ENCODE measurements at regions not wholly inside any gene's neighbourhood (a gene's known extent, or its start where the extent isn't known, plus 50 kb on each side); places are given as distances from the start of the nearest gene placed in this dataset.

DNA sequence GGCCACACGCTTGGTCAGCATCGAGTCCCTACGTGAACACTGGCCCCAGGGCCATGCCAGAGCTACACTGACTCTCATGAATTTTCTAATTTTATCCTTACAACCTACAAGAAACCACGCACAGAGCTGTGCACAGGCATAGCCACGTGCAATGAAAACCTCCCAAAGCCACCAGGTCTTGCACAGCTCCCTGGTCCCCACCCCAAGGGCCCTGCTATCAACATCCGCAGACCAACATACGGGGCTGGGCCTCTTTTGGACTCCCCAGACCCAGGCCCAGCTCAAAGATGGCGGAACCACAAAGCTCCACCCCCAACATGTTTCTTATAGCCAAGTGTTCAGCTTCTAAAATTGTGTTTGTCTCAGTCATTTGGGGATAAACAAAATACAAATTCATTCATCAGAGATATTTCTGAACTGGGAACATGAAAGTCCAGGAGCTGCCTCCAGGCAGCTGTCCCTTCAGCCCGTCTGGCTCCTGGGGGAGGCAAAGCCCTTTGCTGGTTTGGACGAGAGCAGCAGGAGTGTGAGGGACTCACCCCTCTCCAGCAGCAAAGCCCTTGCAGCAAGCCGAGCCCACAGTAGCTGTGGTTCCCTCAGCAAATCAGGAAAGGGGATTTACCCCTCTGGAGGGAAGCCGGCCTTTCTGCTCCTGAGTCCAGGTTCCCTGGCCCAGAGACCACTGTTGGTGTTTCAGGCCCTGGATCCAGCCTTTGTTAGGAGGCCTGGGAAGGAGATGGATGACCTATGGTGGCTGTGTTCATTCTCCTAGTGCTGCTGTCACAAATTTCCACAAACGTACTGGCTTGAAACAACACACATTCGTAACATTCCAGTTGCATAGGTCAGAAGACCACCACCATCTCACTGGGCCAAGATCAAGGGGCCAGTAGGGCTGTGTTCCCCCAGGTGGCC is 75.1 kb downstream of the OAT start:
- Histone ChIP-seq H3K36me3 (ENCODE audit: control insufficient read depth, insufficient read depth, low read length) (no peaks in the 10 kb centered on the region), H3K27me3 (ENCODE audit: control insufficient read depth, insufficient read depth, low read length) (no peaks in the 10 kb centered on the region), H3K27ac (ENCODE audit: low read length) (no peak overlapping the region), H3K9me3 (ENCODE audit: control insufficient read depth, insufficient read depth, low read length) (no peaks in the 10 kb centered on the region), H3K4me3 (ENCODE audit: low read length) (no peak overlapping the region), H3K4me1 (ENCODE audit: control insufficient read depth, insufficient read depth, low read length) (peaks cover 30% of the 10 kb centered on the region)
- DNase-seq (no peak), ATAC-seq (no peak)
- intact Hi-C loops (cut with micrococcal nuclease), result no loop called here
- no peak overlapping the region for H3K4me3 Mint-ChIP-seq
- peaks cover 0 to 3% of the 10 kb centered on the region in 2 donors for H3K27me3 Mint-ChIP-seq (ENCODE audit: low read depth in 2 of 2)
- H3K9me3 Mint-ChIP-seq, result no peaks in the 10 kb centered on the region
- H3K27ac Mint-ChIP-seq, result peak overlapping the region in 1 of 2 donors; percentile 76
- H3K4me1 Mint-ChIP-seq, result peaks cover 7 to 29% of the 10 kb centered on the region in 2 donors
- 86% methylated on average over 14 of the region's 14 CpGs for WGBS (ENCODE audit: insufficient coverage)
- no peaks in the 10 kb centered on the region for H3K36me3 Mint-ChIP-seq
- TF ChIP-seq, protein P1, sequence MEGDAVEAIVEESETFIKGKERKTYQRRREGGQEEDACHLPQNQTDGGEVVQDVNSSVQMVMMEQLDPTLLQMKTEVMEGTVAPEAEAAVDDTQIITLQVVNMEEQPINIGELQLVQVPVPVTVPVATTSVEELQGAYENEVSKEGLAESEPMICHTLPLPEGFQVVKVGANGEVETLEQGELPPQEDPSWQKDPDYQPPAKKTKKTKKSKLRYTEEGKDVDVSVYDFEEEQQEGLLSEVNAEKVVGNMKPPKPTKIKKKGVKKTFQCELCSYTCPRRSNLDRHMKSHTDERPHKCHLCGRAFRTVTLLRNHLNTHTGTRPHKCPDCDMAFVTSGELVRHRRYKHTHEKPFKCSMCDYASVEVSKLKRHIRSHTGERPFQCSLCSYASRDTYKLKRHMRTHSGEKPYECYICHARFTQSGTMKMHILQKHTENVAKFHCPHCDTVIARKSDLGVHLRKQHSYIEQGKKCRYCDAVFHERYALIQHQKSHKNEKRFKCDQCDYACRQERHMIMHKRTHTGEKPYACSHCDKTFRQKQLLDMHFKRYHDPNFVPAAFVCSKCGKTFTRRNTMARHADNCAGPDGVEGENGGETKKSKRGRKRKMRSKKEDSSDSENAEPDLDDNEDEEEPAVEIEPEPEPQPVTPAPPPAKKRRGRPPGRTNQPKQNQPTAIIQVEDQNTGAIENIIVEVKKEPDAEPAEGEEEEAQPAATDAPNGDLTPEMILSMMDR (IDR thresholded peaks at IDR 0.05), result no peak

DNA sequence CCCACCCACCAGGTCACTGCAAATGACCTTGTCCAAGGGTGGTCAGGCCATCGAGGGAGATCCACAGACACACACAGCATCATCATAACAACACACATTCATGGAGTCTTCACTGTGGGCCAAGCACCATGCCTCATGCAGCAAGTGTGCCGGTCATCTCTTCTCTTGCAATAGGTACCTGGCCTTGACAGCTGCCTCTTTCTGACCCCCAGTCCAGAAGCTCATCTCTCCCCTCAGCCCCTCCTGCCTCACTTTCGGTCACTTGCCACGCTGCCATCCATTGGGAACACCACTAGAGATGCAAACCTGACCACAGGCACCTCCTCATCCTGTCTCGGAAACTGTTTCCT is 75.9 kb downstream of the OAT start:
- ATAC-seq (no peak), DNase-seq (no peak)
- intact Hi-C loops (cut with micrococcal nuclease), result no loop called here
- H3K27me3 Mint-ChIP-seq (ENCODE audit: low read depth in 2 of 2), result peaks cover 0 to 2% of the 10 kb centered on the region in 2 donors
- Histone ChIP-seq H3K4me1 (ENCODE audit: control insufficient read depth, insufficient read depth, low read length) (peaks cover 30% of the 10 kb centered on the region), H3K27ac (ENCODE audit: low read length) (no peak overlapping the region), H3K27me3 (ENCODE audit: control insufficient read depth, insufficient read depth, low read length) (no peaks in the 10 kb centered on the region), H3K4me3 (ENCODE audit: low read length) (no peak overlapping the region), H3K36me3 (ENCODE audit: control insufficient read depth, insufficient read depth, low read length) (no peaks in the 10 kb centered on the region), H3K9me3 (ENCODE audit: control insufficient read depth, insufficient read depth, low read length) (no peaks in the 10 kb centered on the region)
- WGBS (ENCODE audit: insufficient coverage), result 93% methylated on average over 5 of the region's 5 CpGs
- no peak overlapping the region for H3K4me3 Mint-ChIP-seq
- no peaks in the 10 kb centered on the region for H3K36me3 Mint-ChIP-seq
- TF ChIP-seq, protein P1 (IDR thresholded peaks at IDR 0.05), result no peak
- peaks cover 7 to 29% of the 10 kb centered on the region in 2 donors for H3K4me1 Mint-ChIP-seq
- H3K27ac Mint-ChIP-seq, result peak overlapping the region in 1 of 2 donors; percentile 76
- H3K9me3 Mint-ChIP-seq, result no peaks in the 10 kb centered on the region

DNA sequence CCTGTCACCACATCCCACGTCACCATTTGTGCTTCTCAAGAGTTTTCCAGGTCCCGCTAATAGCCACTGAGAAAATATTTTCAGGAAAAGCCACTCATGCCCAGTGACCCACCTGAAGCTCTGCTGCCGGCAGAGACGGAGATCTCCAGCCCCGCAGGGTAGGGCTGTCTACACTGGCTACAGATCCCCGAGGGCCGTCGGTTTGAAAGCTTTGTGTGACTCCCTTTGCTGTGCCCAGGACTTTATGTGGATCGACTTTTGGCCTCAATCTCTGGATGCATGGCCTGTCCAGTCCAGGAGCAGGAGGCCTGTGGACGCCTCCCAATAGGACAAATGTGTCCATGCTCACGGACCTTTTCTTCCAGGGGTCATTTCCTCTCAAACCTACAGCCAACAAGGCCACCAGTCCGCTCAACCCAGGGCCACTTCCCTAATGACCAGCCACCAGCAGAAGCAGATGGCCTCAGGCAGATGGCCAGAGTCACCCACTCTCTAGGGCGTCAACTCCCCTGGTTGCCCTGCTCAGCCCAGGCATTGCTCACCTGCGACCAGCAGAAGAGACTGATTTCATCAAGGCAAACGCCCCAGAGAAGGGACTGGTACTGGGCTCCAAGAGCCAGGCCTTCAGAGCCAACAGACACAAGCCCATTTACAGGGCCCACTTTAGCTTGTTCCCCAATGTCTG is 76.4 kb downstream of the OAT start:
- 85% methylated on average over 15 of the region's 15 CpGs for WGBS (ENCODE audit: insufficient coverage)

More for the DNA sequence above, 76.4 kb downstream of the OAT start:
- H3K36me3 Mint-ChIP-seq, result no peaks in the 10 kb centered on the region
- TF ChIP-seq, protein P1 (IDR thresholded peaks at IDR 0.05), result no peak
- Histone ChIP-seq H3K36me3 (ENCODE audit: control insufficient read depth, insufficient read depth, low read length) (no peaks in the 10 kb centered on the region), H3K4me3 (ENCODE audit: low read length) (no peak overlapping the region), H3K9me3 (ENCODE audit: control insufficient read depth, insufficient read depth, low read length) (no peaks in the 10 kb centered on the region), H3K4me1 (ENCODE audit: control insufficient read depth, insufficient read depth, low read length) (peaks cover 30% of the 10 kb centered on the region), H3K27me3 (ENCODE audit: control insufficient read depth, insufficient read depth, low read length) (no peaks in the 10 kb centered on the region), H3K27ac (ENCODE audit: low read length) (no peak overlapping the region)
- H3K27ac Mint-ChIP-seq, result peak overlapping the region in 1 of 2 donors; percentile 76
- ATAC-seq (no peak), DNase-seq (no peak)
- intact Hi-C loops (cut with micrococcal nuclease), result no loop called here
- no peaks in the 10 kb centered on the region for H3K9me3 Mint-ChIP-seq
- no peak overlapping the region for H3K4me3 Mint-ChIP-seq
- peaks cover 7 to 29% of the 10 kb centered on the region in 2 donors for H3K4me1 Mint-ChIP-seq
- peaks cover 0 to 3% of the 10 kb centered on the region in 2 donors for H3K27me3 Mint-ChIP-seq (ENCODE audit: low read depth in 2 of 2)
